Fibroblast of lung (primary cell): ENCODE measurements at regions not wholly inside any gene's neighbourhood (a gene's known extent, or its start where the extent isn't known, plus 50 kb on each side); places are given as distances from the start of the nearest gene placed in this dataset.

Experiments
- EZH2 ChIP-seq: IDR thresholded peaks from 2 replicates; pipeline ENCODE4 v1.5.1; 2012; ENCODE audit warnings: low read length, control low read depth, mild to moderate bottlenecking; ENCODE audit errors: missing control alignments
- TF ChIP-seq, protein P1 (sequence below), 2 donors: IDR thresholded peaks in 1 of 2; conservative IDR thresholded peaks in 1 of 2; 1 replicate in 1 of 2; 2 replicates in 1 of 2; pipeline ENCODE4 v1.5.1; 2011 to 2012; ENCODE audit warnings: low read length in 2 of 2, control low read depth in 1 of 2, inconsistent platforms in 1 of 2, low read depth in 1 of 2, mild to moderate bottlenecking in 1 of 2

- no peak for TF ChIP-seq EZH2
- TF ChIP-seq, protein P1, sequence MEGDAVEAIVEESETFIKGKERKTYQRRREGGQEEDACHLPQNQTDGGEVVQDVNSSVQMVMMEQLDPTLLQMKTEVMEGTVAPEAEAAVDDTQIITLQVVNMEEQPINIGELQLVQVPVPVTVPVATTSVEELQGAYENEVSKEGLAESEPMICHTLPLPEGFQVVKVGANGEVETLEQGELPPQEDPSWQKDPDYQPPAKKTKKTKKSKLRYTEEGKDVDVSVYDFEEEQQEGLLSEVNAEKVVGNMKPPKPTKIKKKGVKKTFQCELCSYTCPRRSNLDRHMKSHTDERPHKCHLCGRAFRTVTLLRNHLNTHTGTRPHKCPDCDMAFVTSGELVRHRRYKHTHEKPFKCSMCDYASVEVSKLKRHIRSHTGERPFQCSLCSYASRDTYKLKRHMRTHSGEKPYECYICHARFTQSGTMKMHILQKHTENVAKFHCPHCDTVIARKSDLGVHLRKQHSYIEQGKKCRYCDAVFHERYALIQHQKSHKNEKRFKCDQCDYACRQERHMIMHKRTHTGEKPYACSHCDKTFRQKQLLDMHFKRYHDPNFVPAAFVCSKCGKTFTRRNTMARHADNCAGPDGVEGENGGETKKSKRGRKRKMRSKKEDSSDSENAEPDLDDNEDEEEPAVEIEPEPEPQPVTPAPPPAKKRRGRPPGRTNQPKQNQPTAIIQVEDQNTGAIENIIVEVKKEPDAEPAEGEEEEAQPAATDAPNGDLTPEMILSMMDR (conservative IDR thresholded peaks at IDR 0.05 in 1 of 2, IDR thresholded peaks at IDR 0.05 in 1 of 2; ENCODE audit: low read depth in 1 of 2, low read length in 2 of 2) = no peak
Observed at GRCh38 chr11:119903821-119904220, 174.8 kb upstream of the NECTIN1 start.
